Ascending aorta (tissue), 2 donors: ENCODE measurements at regions not wholly inside any gene's neighbourhood (a gene's known extent, or its start where the extent isn't known, plus 50 kb on each side); places are given as distances from the start of the nearest gene placed in this dataset.
A peak's percentile ranks its signal among the peaks of the same experiment; 100 is the strongest.

Experiments used
- DNase-seq, 2 donors: peaks; one replicate each; pipeline ENCODE4 v3.0.0-alpha.2; 2019; ENCODE audit warnings: low spot score in 2 of 2
- H3K27ac ChIP-seq, 2 donors: fragments of 200-600 bp; sonication (generic); one replicate each; pipeline ENCODE4 v1.5.1; 2016 to 2017; ENCODE audit warnings: mild to moderate bottlenecking in 1 of 2
- H3K27me3 ChIP-seq: fragments of 200-600 bp; sonication (generic); one replicate; pipeline ENCODE4 v1.5.1; 2017
- H3K36me3 ChIP-seq, 2 donors: fragments of 200-600 bp; sonication (generic); one replicate each; pipeline ENCODE4 v1.5.1; 2016
- H3K4me1 ChIP-seq, 2 donors: fragments of 200-600 bp; sonication (generic); one replicate each; pipeline ENCODE4 v1.5.1; 2016 to 2017; ENCODE audit warnings: mild to moderate bottlenecking in 1 of 2
- H3K4me3 ChIP-seq, 2 donors: fragments of 200-600 bp; sonication (generic); one replicate each; pipeline ENCODE4 v1.5.1; 2016 to 2017; ENCODE audit warnings: mild to moderate bottlenecking in 1 of 2
- H3K9me3 ChIP-seq, 2 donors: fragments of 200-600 bp; sonication (generic); one replicate each; pipeline ENCODE4 v1.5.1; 2016
- CTCF ChIP-seq, 3 experiments: fragments of 200-600 bp in 2 of 3; fragments of 450-650 bp in 1 of 3; sonication (generic) in 2 of 3; IDR thresholded peaks; one replicate each; pipeline ENCODE4 v1.5.1; 2016 to 2019; ENCODE audit warnings: antibody characterized with exemption in 3 of 3, mild to moderate bottlenecking in 1 of 3, moderate library complexity in 1 of 3
- intact Hi-C: fragments of 100-400 bp; cut with DNase I; formaldehyde crosslinking; loops from one replicate; pipeline ENCODE4 v1.15.1; 2023

- no peaks in the 10 kb centered on the region for H3K4me1 ChIP-seq
- H3K27me3 ChIP-seq = no peaks in the 10 kb centered on the region
- H3K36me3 ChIP-seq = no peaks in the 10 kb centered on the region
- no peak overlapping the region for H3K27ac ChIP-seq
- no peak for DNase-seq
- intact Hi-C loops = no loop called here
- no peak overlapping the region for H3K4me3 ChIP-seq
- no peaks in the 10 kb centered on the region for H3K9me3 ChIP-seq
- no peak for TF ChIP-seq CTCF (IDR thresholded peaks at IDR 0.05)
Measured at GRCh38 chr1:235008239-235008638, 120.4 kb downstream of the TOMM20 start.

- Histone ChIP-seq H3K27me3 (no peaks in the 10 kb centered on the region), H3K36me3 (no peaks in the 10 kb centered on the region), H3K27ac (no peak overlapping the region), H3K4me1 (no peaks in the 10 kb centered on the region), H3K4me3 (no peak overlapping the region), H3K9me3 (no peaks in the 10 kb centered on the region)
- intact Hi-C loops = no loop called here
- peak in 1 of 2 donors; percentile 45 for DNase-seq
- no peak for TF ChIP-seq CTCF (IDR thresholded peaks at IDR 0.05)
Measured at GRCh38 chr1:235006816-235007215, 121.8 kb downstream of the TOMM20 start.

- peak in 1 of 2 donors; percentile 8 for DNase-seq
- Histone ChIP-seq H3K27ac (no peak overlapping the region), H3K27me3 (no peaks in the 10 kb centered on the region), H3K4me3 (no peak overlapping the region), H3K4me1 (no peaks in the 10 kb centered on the region), H3K36me3 (no peaks in the 10 kb centered on the region), H3K9me3 (no peaks in the 10 kb centered on the region)
- TF ChIP-seq CTCF (IDR thresholded peaks at IDR 0.05) = no peak
- intact Hi-C loops = no loop called here
Measured at GRCh38 chr1:235006132-235006721, 122.4 kb downstream of the TOMM20 start.

GRCh38 chr1:235004840-235005391, 123.7 kb downstream of the TOMM20 start:
- intact Hi-C loops = no loop called here
- DNase-seq = no peak

GRCh38 chr1:235004276-235004675, 124.4 kb downstream of the TOMM20 start:
- Histone ChIP-seq H3K27ac (no peak overlapping the region), H3K4me3 (no peak overlapping the region), H3K9me3 (no peaks in the 10 kb centered on the region), H3K27me3 (no peaks in the 10 kb centered on the region), H3K36me3 (no peaks in the 10 kb centered on the region), H3K4me1 (no peaks in the 10 kb centered on the region)
- intact Hi-C loops = no loop called here
- peak in 1 of 2 donors; percentile 7 for DNase-seq
- TF ChIP-seq CTCF (IDR thresholded peaks at IDR 0.05) = no peak

More at GRCh38 chr1:235004840-235005391, 123.7 kb downstream of the TOMM20 start:
- no peaks in the 10 kb centered on the region for H3K27me3 ChIP-seq
- H3K27ac ChIP-seq = no peak overlapping the region
- H3K36me3 ChIP-seq = no peaks in the 10 kb centered on the region
- H3K4me1 ChIP-seq = no peaks in the 10 kb centered on the region
- H3K4me3 ChIP-seq = no peak overlapping the region
- no peak for TF ChIP-seq CTCF (IDR thresholded peaks at IDR 0.05)
- no peaks in the 10 kb centered on the region for H3K9me3 ChIP-seq
